ENCODE measurements at regions not wholly inside any gene's neighbourhood (a gene's known extent, or its start where the extent isn't known, plus 50 kb on each side); places are given as distances from the start of the nearest gene placed in this dataset.

DNA sequence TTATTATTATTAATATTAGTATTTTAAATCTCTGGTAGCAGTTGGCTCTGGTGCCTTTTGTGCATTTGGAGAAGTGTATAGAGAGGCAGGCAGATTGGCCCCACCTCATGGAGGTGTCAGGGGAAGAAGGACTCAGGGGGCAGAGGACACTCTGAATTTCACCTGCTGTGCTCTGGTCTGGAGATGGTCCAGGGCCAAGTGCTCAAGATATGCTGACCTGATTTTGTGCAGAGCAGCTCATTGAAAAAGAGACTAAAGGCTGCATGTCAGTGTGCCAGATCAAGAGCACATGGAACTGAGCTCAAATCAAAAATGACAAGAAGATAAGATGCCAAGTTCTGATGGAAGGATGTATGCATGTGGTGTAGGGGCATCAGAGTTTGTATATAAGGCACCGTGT lies 323.6 kb upstream of the TNP1 start:
- POLR2A ChIA-PET: no interaction called here
- DNase-seq (ENCODE audit: extremely low spot score): no peak
- CTCF ChIA-PET: interaction anchor here (0.5 to 1.1 kb wide), 2 partner anchors 17 to 445 kb away, joined by 3 to 5 read pairs; no protein-coding TSS in a partner anchor
- TF ChIP-seq ZNF384 (IDR thresholded peaks at IDR 0.05): no peak
- no peak for TF ChIP-seq FOXA1 (IDR thresholded peaks at IDR 0.05)
- no peak for TF ChIP-seq LEF1 (IDR thresholded peaks at IDR 0.05; ENCODE audit: borderline replicate concordance)
- TF ChIP-seq SUZ12 (IDR thresholded peaks at IDR 0.05): no peak
- TF ChIP-seq L3MBTL2 (conservative IDR thresholded peaks at IDR 0.05): no peak
- no peak for TF ChIP-seq TARDBP (IDR thresholded peaks at IDR 0.05)
- TF ChIP-seq BHLHE40 (IDR thresholded peaks at IDR 0.05; ENCODE audit: borderline replicate concordance): no peak
- TF ChIP-seq PKNOX1 (IDR thresholded peaks at IDR 0.05): no peak
- TF ChIP-seq NFRKB (IDR thresholded peaks at IDR 0.05): no peak
- no peak for TF ChIP-seq FOXK2 (IDR thresholded peaks at IDR 0.05)
- no peak for TF ChIP-seq ARNT (IDR thresholded peaks at IDR 0.05)
- TF ChIP-seq HDGF (IDR thresholded peaks at IDR 0.05; ENCODE audit: borderline replicate concordance): no peak
- TF ChIP-seq ELF4 (IDR thresholded peaks at IDR 0.05): no peak
- no peak for TF ChIP-seq CTBP1 (IDR thresholded peaks at IDR 0.05; ENCODE audit: borderline replicate concordance)
- TF ChIP-seq SP1 (IDR thresholded peaks at IDR 0.05): no peak
- no peak for TF ChIP-seq FOXM1 (IDR thresholded peaks at IDR 0.05; ENCODE audit: borderline replicate concordance)

DNA sequence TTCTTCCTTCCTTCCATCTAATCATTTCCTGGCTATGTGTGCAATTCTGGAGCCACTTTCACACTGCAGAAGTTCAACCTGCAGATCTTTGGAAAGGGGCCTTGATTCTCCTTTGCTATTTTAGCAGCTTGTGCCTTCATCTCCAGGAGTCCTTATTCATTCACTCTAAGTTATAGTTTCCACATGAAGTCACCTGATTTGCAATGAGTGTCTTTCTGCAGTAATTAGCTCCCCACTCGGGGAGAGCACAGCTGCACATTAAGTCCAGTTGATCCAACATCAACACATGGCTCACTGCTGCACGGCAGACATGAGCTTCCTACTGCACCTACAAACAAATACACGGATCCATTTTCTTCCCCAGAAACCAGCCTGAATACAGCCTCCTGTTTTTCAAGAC lies 323.1 kb upstream of the TNP1 start:
- CTCF ChIA-PET: interaction anchor here (1.1 kb wide), 1 partner anchor 17 kb away, joined by 5 read pairs; no protein-coding TSS in a partner anchor

GRCh38 chr2:217181512-217181911 lies 321.6 kb upstream of the TNP1 start:
- TF ChIP-seq PKNOX1 (IDR thresholded peaks at IDR 0.05) (no peak), ARNT (IDR thresholded peaks at IDR 0.05) (no peak), NFRKB (IDR thresholded peaks at IDR 0.05) (no peak), SP1 (IDR thresholded peaks at IDR 0.05) (no peak), SUZ12 (IDR thresholded peaks at IDR 0.05) (no peak), TARDBP (IDR thresholded peaks at IDR 0.05) (no peak), HDGF (IDR thresholded peaks at IDR 0.05; ENCODE audit: borderline replicate concordance) (no peak), ZNF384 (IDR thresholded peaks at IDR 0.05) (no peak), CTBP1 (IDR thresholded peaks at IDR 0.05; ENCODE audit: borderline replicate concordance) (no peak), L3MBTL2 (conservative IDR thresholded peaks at IDR 0.05) (no peak), FOXK2 (IDR thresholded peaks at IDR 0.05) (no peak), BHLHE40 (IDR thresholded peaks at IDR 0.05; ENCODE audit: borderline replicate concordance) (no peak), FOXA1 (IDR thresholded peaks at IDR 0.05) (no peak), FOXM1 (IDR thresholded peaks at IDR 0.05; ENCODE audit: borderline replicate concordance) (no peak), LEF1 (IDR thresholded peaks at IDR 0.05; ENCODE audit: borderline replicate concordance) (no peak), ELF4 (IDR thresholded peaks at IDR 0.05) (no peak)
- CTCF ChIA-PET: no interaction called here
- POLR2A ChIA-PET: no interaction called here
- no peak for DNase-seq (ENCODE audit: extremely low spot score)

More for the DNA sequence above, 323.1 kb upstream of the TNP1 start:
- POLR2A ChIA-PET: no interaction called here
- no peak for TF ChIP-seq PKNOX1 (IDR thresholded peaks at IDR 0.05)
- no peak for TF ChIP-seq ARNT (IDR thresholded peaks at IDR 0.05)
- TF ChIP-seq ZNF384 (IDR thresholded peaks at IDR 0.05): no peak
- TF ChIP-seq FOXA1 (IDR thresholded peaks at IDR 0.05): no peak
- TF ChIP-seq HDGF (IDR thresholded peaks at IDR 0.05; ENCODE audit: borderline replicate concordance): no peak
- no peak for TF ChIP-seq TARDBP (IDR thresholded peaks at IDR 0.05)
- no peak for TF ChIP-seq NFRKB (IDR thresholded peaks at IDR 0.05)
- TF ChIP-seq ELF4 (IDR thresholded peaks at IDR 0.05): no peak
- no peak for TF ChIP-seq SUZ12 (IDR thresholded peaks at IDR 0.05)
- no peak for TF ChIP-seq FOXM1 (IDR thresholded peaks at IDR 0.05; ENCODE audit: borderline replicate concordance)
- TF ChIP-seq FOXK2 (IDR thresholded peaks at IDR 0.05): no peak
- DNase-seq (ENCODE audit: extremely low spot score): no peak

- ChIA-PET CTCF (no interaction called here), POLR2A (no interaction called here)
- DNase-seq (ENCODE audit: extremely low spot score): no peak
- TF ChIP-seq FOXA1 (IDR thresholded peaks at IDR 0.05): no peak
- TF ChIP-seq ELF4 (IDR thresholded peaks at IDR 0.05): no peak
- TF ChIP-seq PKNOX1 (IDR thresholded peaks at IDR 0.05): no peak
- TF ChIP-seq CTBP1 (IDR thresholded peaks at IDR 0.05; ENCODE audit: borderline replicate concordance): no peak
- TF ChIP-seq SUZ12 (IDR thresholded peaks at IDR 0.05): no peak
- TF ChIP-seq ZNF384 (IDR thresholded peaks at IDR 0.05): no peak
- TF ChIP-seq LEF1 (IDR thresholded peaks at IDR 0.05; ENCODE audit: borderline replicate concordance): no peak
- TF ChIP-seq HDGF (IDR thresholded peaks at IDR 0.05; ENCODE audit: borderline replicate concordance): no peak
- TF ChIP-seq NFRKB (IDR thresholded peaks at IDR 0.05): no peak
- no peak for TF ChIP-seq FOXM1 (IDR thresholded peaks at IDR 0.05; ENCODE audit: borderline replicate concordance)
- no peak for TF ChIP-seq SP1 (IDR thresholded peaks at IDR 0.05)
Measured at GRCh38 chr2:217179854-217180253, 320.0 kb upstream of the TNP1 start.

GRCh38 chr2:217178341-217178740 lies 318.5 kb upstream of the TNP1 start:
- POLR2A ChIA-PET: no interaction called here
- CTCF ChIA-PET: no interaction called here

More at GRCh38 chr2:217178341-217178740, 318.5 kb upstream of the TNP1 start:
- TF ChIP-seq FOXK2 (IDR thresholded peaks at IDR 0.05): no peak
- no peak for TF ChIP-seq FOXM1 (IDR thresholded peaks at IDR 0.05; ENCODE audit: borderline replicate concordance)
- no peak for TF ChIP-seq SP1 (IDR thresholded peaks at IDR 0.05)
- no peak for TF ChIP-seq L3MBTL2 (conservative IDR thresholded peaks at IDR 0.05)
- no peak for TF ChIP-seq SUZ12 (IDR thresholded peaks at IDR 0.05)
- TF ChIP-seq HDGF (IDR thresholded peaks at IDR 0.05; ENCODE audit: borderline replicate concordance): no peak
- TF ChIP-seq BHLHE40 (IDR thresholded peaks at IDR 0.05; ENCODE audit: borderline replicate concordance): no peak
- no peak for TF ChIP-seq FOXA1 (IDR thresholded peaks at IDR 0.05)
- no peak for TF ChIP-seq TARDBP (IDR thresholded peaks at IDR 0.05)
- no peak for DNase-seq (ENCODE audit: extremely low spot score)

Measured in HEK293T (cell line).